ENCODE measurements at regions not wholly inside any gene's neighbourhood (a gene's known extent, or its start where the extent isn't known, plus 50 kb on each side); places are given as distances from the start of the nearest gene placed in this dataset.
"Not testable (repeated sequence)": the region's sequence is repeated elsewhere in the genome, so short reads cannot be mapped to it uniquely, and the experiment has no call there.

DNA sequence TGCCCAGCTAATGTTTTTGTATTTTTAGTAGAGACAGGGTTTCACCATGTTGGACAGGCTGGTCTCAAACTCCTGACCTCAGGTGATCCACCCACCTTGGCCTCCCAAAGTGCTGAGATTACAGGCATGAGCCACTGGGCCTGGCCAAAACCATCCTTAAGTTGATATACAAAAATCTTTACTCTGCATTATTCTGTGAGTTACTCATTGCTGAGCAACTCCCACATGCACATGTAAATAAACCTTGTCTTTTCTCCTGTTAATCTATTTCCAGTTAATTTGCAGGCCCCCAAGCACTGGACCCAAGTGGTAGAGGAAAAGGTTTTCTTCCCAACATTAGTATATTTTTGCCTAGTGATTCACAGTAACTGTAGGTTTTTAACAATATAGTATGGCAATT is 242.8 kb downstream of the KLF5 start:
- not testable (repeated sequence) for H3K4me1 ChIP-seq (ENCODE audit: control insufficient read depth, low read depth, low read length); H3K27me3 ChIP-seq (ENCODE audit: control insufficient read depth, insufficient read depth, low read length); H3K9ac ChIP-seq (ENCODE audit: low read length); H3K9me3 ChIP-seq (ENCODE audit: control insufficient read depth, low read depth, low read length); H3K36me3 ChIP-seq (ENCODE audit: control insufficient read depth, low read depth, low read length); H3K4me3 ChIP-seq (ENCODE audit: low read length); H3K27ac ChIP-seq (ENCODE audit: low read length)

DNA sequence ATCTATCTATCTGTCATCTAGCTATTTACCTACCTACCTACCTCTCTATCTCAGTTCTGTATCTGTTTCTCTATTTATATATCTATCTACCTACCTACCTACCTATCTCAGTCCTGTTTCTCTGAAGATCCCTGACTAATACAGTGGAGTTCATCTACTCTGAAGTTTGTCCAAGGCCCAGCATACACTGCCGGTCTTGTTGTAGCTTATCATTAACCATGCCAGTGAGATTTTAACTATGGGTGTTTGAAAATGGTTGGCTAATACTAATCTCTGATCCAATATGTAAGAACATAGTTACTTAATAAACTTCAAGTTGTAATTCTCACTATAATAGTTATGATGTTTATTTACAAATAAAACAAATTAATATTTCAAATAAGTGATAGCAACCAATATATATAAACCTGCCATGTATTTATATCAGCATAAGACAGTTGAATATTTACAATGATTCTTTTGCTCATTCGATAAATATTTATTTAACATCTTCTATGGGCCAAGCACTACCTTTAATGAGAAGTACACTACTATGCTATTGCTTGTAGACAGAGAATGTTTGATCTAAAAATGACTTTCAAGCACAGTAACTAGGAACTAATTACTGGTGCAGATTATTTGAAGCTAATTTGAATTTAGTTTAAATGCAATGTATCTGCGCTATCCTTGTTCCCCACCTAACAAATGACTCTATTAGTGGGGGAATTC is 242.1 kb downstream of the KLF5 start:
- H3K4me3 ChIP-seq (ENCODE audit: low read length), result no peak overlapping the region
- H3K27me3 ChIP-seq (ENCODE audit: control insufficient read depth, insufficient read depth, low read length), result no peaks in the 10 kb centered on the region
- no peaks in the 10 kb centered on the region for H3K9me3 ChIP-seq (ENCODE audit: control insufficient read depth, low read depth, low read length)
- H3K9ac ChIP-seq (ENCODE audit: low read length), result no peak overlapping the region
- no peaks in the 10 kb centered on the region for H3K36me3 ChIP-seq (ENCODE audit: control insufficient read depth, low read depth, low read length)
- H3K4me1 ChIP-seq (ENCODE audit: control insufficient read depth, low read depth, low read length), result peaks cover 4% of the 10 kb centered on the region
- no peak overlapping the region for H3K27ac ChIP-seq (ENCODE audit: low read length)

DNA sequence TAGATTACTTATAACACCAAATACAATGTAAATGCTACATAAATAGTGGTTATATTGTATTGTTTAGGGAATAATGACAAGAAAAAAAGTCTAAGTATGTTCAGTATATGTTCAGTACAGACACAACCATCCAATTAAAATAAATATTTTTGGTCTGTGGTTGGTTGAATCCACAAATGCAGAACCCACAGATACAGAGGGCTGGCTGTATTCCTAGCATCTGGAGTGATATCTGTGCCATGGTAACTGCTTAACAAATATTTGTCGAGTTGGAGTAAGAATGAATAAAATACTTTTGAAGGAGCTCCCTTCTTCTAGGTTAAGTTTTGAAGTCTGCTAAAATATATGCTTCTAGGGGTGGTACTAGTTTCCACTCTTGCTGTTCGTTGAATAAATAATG is 241.0 kb downstream of the KLF5 start:
- Histone ChIP-seq H3K9ac (ENCODE audit: low read length) (no peak overlapping the region), H3K36me3 (ENCODE audit: control insufficient read depth, low read depth, low read length) (no peaks in the 10 kb centered on the region), H3K27ac (ENCODE audit: low read length) (no peak overlapping the region)

DNA sequence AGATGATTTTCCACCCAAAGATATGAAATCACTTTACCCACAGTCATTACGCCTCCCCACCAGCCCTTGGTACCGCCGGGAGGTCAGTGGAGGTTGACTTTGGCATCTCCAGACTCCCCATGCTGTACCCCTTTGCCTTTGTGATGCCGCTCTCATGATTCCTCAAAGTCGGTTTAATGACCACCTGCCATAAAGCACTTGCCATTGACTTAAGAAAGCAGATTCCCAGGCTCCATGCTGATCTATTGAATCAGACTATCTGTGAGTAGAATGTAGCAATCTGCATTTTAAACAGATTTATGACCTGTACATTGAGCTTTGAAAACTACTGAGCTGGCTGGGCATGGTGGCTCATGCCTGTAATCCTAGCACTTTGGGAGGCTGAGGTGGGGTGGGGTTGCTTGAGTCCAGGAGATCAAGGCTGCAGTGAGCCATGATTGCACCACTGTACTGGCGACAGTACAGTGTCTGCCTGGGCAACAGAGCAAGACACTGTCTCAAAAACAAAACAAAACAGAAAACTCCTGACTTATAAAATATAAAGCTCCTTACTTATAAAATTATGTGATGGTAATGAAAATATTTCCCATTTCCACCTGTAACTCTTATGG is 235.2 kb downstream of the KLF5 start:
- H3K9me3 ChIP-seq (ENCODE audit: control insufficient read depth, low read depth, low read length), result no peaks in the 10 kb centered on the region

More for the DNA sequence above, 241.0 kb downstream of the KLF5 start:
- peaks cover 4% of the 10 kb centered on the region for H3K4me1 ChIP-seq (ENCODE audit: control insufficient read depth, low read depth, low read length)
- H3K9me3 ChIP-seq (ENCODE audit: control insufficient read depth, low read depth, low read length), result no peaks in the 10 kb centered on the region
- no peaks in the 10 kb centered on the region for H3K27me3 ChIP-seq (ENCODE audit: control insufficient read depth, insufficient read depth, low read length)
- no peak overlapping the region for H3K4me3 ChIP-seq (ENCODE audit: low read length)

DNA sequence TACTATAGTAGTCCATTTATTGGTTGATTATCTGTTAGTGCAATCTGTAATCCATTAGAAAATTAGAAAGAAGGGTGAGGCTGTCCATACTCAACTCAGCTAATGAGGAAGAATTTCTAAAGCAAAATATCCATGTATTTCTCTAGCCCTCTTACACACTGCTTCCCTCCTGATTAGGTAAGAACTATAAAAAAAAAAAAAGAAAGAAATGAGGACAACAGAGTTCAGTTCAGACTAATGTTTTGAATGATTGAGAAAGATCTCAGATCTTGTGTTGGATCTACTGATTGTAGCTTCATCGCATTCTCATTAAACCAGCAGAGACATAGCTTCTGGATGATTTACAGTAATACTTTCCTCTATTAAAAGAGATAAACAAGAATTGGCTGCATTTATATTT is 233.3 kb downstream of the KLF5 start:
- Histone ChIP-seq H3K4me1 (ENCODE audit: control insufficient read depth, low read depth, low read length) (no peaks in the 10 kb centered on the region), H3K27ac (ENCODE audit: low read length) (no peak overlapping the region), H3K36me3 (ENCODE audit: control insufficient read depth, low read depth, low read length) (no peaks in the 10 kb centered on the region)

More for the DNA sequence above, 235.2 kb downstream of the KLF5 start:
- Histone ChIP-seq H3K4me1 (ENCODE audit: control insufficient read depth, low read depth, low read length) (no peaks in the 10 kb centered on the region), H3K27ac (ENCODE audit: low read length) (no peak overlapping the region), H3K9ac (ENCODE audit: low read length) (no peak overlapping the region), H3K4me3 (ENCODE audit: low read length) (no peak overlapping the region), H3K36me3 (ENCODE audit: control insufficient read depth, low read depth, low read length) (no peaks in the 10 kb centered on the region), H3K27me3 (ENCODE audit: control insufficient read depth, insufficient read depth, low read length) (no peaks in the 10 kb centered on the region)

DNA sequence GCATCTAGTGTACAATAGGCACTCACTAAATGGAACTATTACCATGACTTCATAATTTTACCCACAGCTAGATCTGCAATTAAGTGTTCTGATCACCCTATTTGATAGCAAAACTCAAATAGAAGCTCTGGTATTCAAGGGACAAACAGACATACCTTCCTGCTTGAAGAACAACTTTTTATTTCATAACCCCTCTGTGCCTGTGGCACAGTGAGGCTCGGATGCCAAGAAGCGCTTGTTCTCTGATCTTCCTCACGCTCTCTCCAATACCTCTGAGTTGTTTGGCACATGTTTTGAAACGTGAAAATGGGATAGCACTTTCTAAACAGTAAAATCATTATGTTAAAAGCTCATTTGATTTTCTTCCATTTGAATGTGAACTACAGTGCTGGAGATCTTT is 232.0 kb downstream of the KLF5 start:
- no peaks in the 10 kb centered on the region for H3K36me3 ChIP-seq (ENCODE audit: control insufficient read depth, low read depth, low read length)
- H3K27me3 ChIP-seq (ENCODE audit: control insufficient read depth, insufficient read depth, low read length), result no peaks in the 10 kb centered on the region
- H3K4me3 ChIP-seq (ENCODE audit: low read length), result no peak overlapping the region
- no peak overlapping the region for H3K27ac ChIP-seq (ENCODE audit: low read length)
- H3K9me3 ChIP-seq (ENCODE audit: control insufficient read depth, low read depth, low read length), result no peaks in the 10 kb centered on the region
- H3K9ac ChIP-seq (ENCODE audit: low read length), result no peak overlapping the region
- H3K4me1 ChIP-seq (ENCODE audit: control insufficient read depth, low read depth, low read length), result no peaks in the 10 kb centered on the region

More for the DNA sequence above, 233.3 kb downstream of the KLF5 start:
- Histone ChIP-seq H3K27me3 (ENCODE audit: control insufficient read depth, insufficient read depth, low read length) (no peaks in the 10 kb centered on the region), H3K4me3 (ENCODE audit: low read length) (no peak overlapping the region), H3K9me3 (ENCODE audit: control insufficient read depth, low read depth, low read length) (no peaks in the 10 kb centered on the region), H3K9ac (ENCODE audit: low read length) (no peak overlapping the region)

DNA sequence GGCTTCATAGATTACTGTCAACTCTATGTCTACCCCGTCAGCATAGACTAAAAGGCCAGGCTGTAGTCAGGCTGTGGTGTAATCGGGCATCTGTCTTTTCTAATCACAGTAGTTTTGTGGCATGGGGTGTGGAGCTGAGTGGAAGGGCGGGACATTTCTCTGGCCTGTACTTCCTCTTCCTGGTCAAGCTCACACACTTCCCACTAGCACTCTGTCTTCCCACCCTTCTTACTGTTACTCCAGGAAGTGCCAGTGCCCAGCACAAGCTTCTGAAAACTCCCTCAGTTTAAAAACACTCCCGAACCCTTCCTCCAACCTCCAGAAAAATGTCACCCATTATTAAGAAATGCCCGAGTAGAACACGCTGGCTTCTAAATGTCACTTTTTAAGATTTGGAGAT is 229.8 kb downstream of the KLF5 start:
- H3K9ac ChIP-seq (ENCODE audit: low read length), result no peak overlapping the region
- H3K9me3 ChIP-seq (ENCODE audit: control insufficient read depth, low read depth, low read length), result no peaks in the 10 kb centered on the region
- H3K27ac ChIP-seq (ENCODE audit: low read length), result no peak overlapping the region
- no peak overlapping the region for H3K4me3 ChIP-seq (ENCODE audit: low read length)
- H3K4me1 ChIP-seq (ENCODE audit: control insufficient read depth, low read depth, low read length), result no peaks in the 10 kb centered on the region
- no peaks in the 10 kb centered on the region for H3K27me3 ChIP-seq (ENCODE audit: control insufficient read depth, insufficient read depth, low read length)
- no peaks in the 10 kb centered on the region for H3K36me3 ChIP-seq (ENCODE audit: control insufficient read depth, low read depth, low read length)

DNA sequence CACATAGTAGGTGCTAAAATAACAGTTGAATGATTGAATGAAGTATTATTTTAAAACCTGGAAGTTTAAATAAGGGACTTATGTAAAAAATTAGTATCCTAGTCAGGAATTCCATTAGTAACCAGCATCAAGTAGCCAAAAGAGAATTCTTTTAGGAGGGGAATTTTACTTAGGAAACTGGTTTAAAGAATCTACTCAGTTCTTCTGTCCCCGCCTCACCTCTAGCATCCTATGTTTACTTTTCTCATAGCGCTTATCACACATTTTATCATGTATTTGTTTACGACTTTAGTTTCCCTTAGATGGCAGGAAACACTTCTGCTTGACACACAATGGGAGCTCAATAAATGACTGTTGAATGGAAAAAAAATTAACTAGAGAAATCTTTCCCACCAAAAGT is 229.0 kb downstream of the KLF5 start:
- Histone ChIP-seq H3K27me3 (ENCODE audit: control insufficient read depth, insufficient read depth, low read length) (no peaks in the 10 kb centered on the region), H3K27ac (ENCODE audit: low read length) (no peak overlapping the region), H3K9ac (ENCODE audit: low read length) (no peak overlapping the region), H3K9me3 (ENCODE audit: control insufficient read depth, low read depth, low read length) (no peaks in the 10 kb centered on the region), H3K36me3 (ENCODE audit: control insufficient read depth, low read depth, low read length) (no peaks in the 10 kb centered on the region), H3K4me1 (ENCODE audit: control insufficient read depth, low read depth, low read length) (no peaks in the 10 kb centered on the region), H3K4me3 (ENCODE audit: low read length) (no peak overlapping the region)

DNA sequence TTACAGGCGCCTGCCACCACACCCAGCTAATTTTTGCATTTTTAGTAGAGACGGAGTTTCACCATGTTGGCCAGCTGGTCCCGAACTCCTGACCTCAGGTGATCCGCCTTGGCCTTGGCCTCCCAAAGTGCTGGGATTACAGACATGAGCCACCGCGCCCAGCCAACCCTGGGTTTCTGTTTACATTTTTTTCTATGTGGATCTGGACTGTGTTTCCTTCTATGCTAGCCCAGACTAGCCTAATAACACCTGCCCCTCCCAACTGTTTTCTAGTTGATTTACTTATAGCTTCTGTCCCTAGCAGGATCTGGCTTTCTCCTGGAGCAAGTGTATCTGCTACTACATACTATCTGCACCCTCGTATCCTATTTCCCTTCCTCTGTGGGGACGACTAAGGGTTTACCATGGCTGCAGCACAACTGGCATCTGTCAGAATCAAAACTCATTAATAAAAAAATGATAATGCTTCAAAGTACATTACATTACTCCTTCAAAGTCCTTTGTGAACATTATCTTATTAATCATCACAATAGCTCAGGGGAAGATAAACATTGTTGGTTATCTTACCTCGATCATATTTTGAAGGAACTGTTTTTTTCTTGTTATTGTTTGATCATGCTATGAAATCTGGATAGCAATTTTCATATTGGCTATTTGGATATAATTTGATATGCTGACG is 228.3 kb downstream of the KLF5 start:
- no peak overlapping the region for H3K27ac ChIP-seq (ENCODE audit: low read length)
- no peaks in the 10 kb centered on the region for H3K36me3 ChIP-seq (ENCODE audit: control insufficient read depth, low read depth, low read length)
- H3K9me3 ChIP-seq (ENCODE audit: control insufficient read depth, low read depth, low read length), result no peaks in the 10 kb centered on the region
- H3K4me1 ChIP-seq (ENCODE audit: control insufficient read depth, low read depth, low read length), result no peaks in the 10 kb centered on the region
- no peak overlapping the region for H3K9ac ChIP-seq (ENCODE audit: low read length)
- no peaks in the 10 kb centered on the region for H3K27me3 ChIP-seq (ENCODE audit: control insufficient read depth, insufficient read depth, low read length)
- no peak overlapping the region for H3K4me3 ChIP-seq (ENCODE audit: low read length)

DNA sequence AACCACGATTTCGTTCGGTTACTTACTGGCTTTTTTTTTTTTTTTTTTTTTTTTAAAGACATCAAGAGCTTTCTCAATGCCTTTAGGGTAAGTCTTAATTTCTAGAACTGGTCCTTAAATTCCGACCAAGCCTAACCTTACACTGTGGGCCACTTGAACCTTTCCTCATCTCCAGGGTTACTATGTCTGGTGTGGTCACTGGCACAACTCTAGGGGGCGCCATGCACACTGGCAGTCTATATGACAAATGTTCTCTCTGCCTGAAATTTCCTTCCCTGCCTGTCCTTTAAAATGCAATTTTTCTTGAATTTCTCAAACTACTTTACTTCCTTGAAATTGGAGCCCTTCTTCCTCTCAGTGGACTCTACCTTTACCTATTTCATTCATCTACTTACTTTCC is 227.4 kb downstream of the KLF5 start:
- Histone ChIP-seq H3K4me1 (ENCODE audit: control insufficient read depth, low read depth, low read length) (no peaks in the 10 kb centered on the region), H3K36me3 (ENCODE audit: control insufficient read depth, low read depth, low read length) (no peaks in the 10 kb centered on the region), H3K9ac (ENCODE audit: low read length) (no peak overlapping the region), H3K9me3 (ENCODE audit: control insufficient read depth, low read depth, low read length) (no peaks in the 10 kb centered on the region), H3K4me3 (ENCODE audit: low read length) (no peak overlapping the region), H3K27me3 (ENCODE audit: control insufficient read depth, insufficient read depth, low read length) (no peaks in the 10 kb centered on the region), H3K27ac (ENCODE audit: low read length) (no peak overlapping the region)

DNA sequence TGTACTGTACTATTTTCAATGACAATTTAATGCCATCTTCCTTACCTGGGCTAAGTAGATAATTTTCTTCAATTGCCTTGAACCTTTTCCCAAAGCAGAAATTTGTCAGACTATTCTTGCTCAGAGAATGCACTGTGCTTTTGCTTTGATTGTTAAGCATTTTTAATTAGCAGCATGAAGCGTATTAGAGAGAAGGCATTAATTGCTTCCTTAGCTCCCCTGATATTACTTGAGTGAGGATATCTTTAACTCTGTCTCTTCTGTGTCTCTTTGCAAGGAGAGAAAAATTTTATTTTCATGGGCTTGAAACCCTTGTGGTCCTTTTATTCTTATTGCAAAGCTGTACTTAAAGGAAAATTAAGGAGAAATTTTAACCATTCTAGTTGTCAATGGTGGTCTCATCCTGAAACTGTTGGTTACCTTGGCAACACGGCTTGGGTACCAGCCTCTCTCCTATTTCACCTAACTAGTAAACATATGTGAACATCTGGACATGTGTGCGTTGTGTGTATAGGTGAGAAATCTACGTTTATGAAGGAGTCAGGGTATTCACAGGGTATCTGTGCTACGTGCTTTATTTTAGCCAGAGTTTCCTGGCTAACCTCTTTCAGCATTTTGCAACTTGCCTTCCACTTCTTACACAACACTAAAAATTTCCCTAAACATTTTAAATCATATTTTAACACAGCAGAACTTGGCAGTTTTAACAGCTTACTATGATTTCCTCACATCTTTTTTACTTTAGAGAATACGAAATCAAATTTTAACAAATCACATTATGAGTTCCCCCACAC is 225.5 kb downstream of the KLF5 start:
- Histone ChIP-seq H3K9me3 (ENCODE audit: control insufficient read depth, low read depth, low read length) (no peaks in the 10 kb centered on the region), H3K4me1 (ENCODE audit: control insufficient read depth, low read depth, low read length) (no peaks in the 10 kb centered on the region), H3K9ac (ENCODE audit: low read length) (no peak overlapping the region), H3K4me3 (ENCODE audit: low read length) (no peak overlapping the region), H3K36me3 (ENCODE audit: control insufficient read depth, low read depth, low read length) (no peaks in the 10 kb centered on the region), H3K27me3 (ENCODE audit: control insufficient read depth, insufficient read depth, low read length) (no peaks in the 10 kb centered on the region), H3K27ac (ENCODE audit: low read length) (no peak overlapping the region)

All from iPS-18a (cell line).